Stimulated activated naive CD4-positive, alpha-beta T cell treated with Interleukin-2 at 50 U/mL for 16 hours (primary cell): ENCODE measurements at regions not wholly inside any gene's neighbourhood (a gene's known extent, or its start where the extent isn't known, plus 50 kb on each side); places are given as distances from the start of the nearest gene placed in this dataset.
A peak's percentile ranks its signal among the peaks of the same experiment; 100 is the strongest.

Source experiments
- DNase-seq: peaks from one replicate; lab custom pipeline; 2025; lab: John Stamatoyannopoulos, UW

DNA sequence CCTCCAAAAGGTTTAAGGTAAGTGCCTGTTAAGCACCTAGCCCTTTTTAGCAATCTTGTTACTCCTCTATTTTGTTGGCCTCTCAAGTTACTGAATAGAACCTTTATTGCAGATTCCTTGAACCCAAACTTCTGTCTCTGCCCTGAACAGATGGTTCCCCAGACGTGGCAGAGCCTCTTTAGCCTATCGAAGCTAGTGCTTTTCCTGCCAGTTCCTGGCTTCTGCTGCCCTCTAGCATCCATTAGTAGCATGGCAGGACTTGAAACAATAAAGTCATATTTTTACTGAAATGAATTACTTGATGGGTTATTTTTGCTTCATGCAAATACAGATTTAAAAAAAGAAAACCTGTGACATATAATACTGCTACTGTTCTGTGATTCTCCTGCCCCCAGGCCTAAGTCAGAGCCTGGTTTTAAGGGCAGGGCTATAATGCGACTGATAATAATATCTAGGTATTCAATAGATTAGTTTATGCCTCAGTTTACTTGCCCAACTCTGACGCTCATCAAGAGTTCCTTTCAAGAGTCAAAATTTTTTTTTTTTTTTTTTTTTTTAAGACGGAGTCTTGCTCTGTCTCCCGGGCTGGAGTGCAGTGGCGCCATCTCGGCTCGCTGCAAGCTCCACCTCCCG lies 84.3 kb upstream of the PHF14 start:
- DNase-seq = peak; percentile 0

GRCh38 chr7:10908600-10908999 lies 65.1 kb upstream of the PHF14 start:
- DNase-seq = no peak

- no peak for DNase-seq
These were observed 63.2 kb upstream of the PHF14 start for GRCh38 chr7:10910447-10910846.

DNA sequence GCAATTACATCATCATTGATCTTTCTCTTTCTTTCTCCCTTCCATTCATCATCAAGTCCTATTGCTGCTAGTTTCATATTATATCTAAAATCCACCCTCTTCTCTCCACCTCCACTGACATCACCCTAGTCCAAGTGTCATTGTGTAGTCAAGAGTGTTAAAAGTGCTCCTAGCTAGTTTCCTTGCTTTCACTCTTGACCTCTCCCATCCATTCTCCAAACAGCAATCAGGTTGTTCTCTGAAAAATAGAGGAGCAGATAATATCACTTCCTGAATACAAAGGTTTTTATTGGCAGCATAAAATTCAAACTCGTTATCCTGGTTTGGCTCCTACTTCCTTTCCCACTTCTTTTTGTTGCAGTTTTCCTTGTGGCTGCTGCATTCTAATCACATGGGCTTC lies 61.6 kb upstream of the PHF14 start:
- no peak for DNase-seq

GRCh38 chr7:10913457-10913856 lies 60.2 kb upstream of the PHF14 start:
- no peak for DNase-seq

GRCh38 chr7:10918093-10918590 lies 55.5 kb upstream of the PHF14 start:
- DNase-seq = no peak

DNA sequence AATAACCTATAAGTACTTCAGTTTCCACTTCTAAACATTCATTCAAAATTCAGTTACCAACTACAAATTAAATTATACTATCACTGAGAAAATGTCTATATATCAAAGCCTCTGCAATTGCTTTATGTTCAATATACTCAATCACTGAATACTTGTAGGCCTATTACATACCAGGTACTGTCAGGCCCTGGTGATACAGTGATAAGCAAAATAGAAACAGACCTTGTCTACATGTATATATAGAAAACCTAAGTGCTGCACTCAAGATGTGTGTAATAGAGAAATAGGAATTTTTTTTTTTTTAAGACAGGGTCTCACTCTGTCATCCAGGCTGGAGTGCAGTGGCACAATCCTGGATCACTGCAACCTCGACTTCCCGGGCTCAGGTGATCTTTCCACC lies 53.7 kb upstream of the PHF14 start:
- DNase-seq = no peak
